ENCODE measurements at regions not wholly inside any gene's neighbourhood (a gene's known extent, or its start where the extent isn't known, plus 50 kb on each side); places are given as distances from the start of the nearest gene placed in this dataset.

GRCh38 chr4:32661229-32661628 lies 1941.1 kb downstream of the PCDH7 start:
- Histone ChIP-seq H3K4me2 (ENCODE audit: insufficient read depth, insufficient read length, low read length) (no peak overlapping the region), H3K14ac (ENCODE audit: insufficient read depth, low read length) (no peak overlapping the region), H3T11ph (ENCODE audit: low read length) (no peak overlapping the region), H3K56ac (ENCODE audit: insufficient read length, low read depth, low read length) (no peak overlapping the region), H3K27me3 (ENCODE audit: insufficient read depth, low read length) (no peaks in the 10 kb centered on the region), H3K9me3 (ENCODE audit: control insufficient read depth, low read depth, low read length) (no peaks in the 10 kb centered on the region), H2BK20ac (ENCODE audit: low read depth, low read length, poor library complexity, severe bottlenecking) (no peak overlapping the region), H2BK120ac (ENCODE audit: low read depth, low read length, poor library complexity, severe bottlenecking) (no peak overlapping the region), H3K9ac (ENCODE audit: extremely low read depth, insufficient read length, low read length) (no peak overlapping the region), H3K18ac (ENCODE audit: insufficient read length, low read depth, low read length) (no peak overlapping the region), H3K79me2 (ENCODE audit: insufficient read depth, low read length) (no peaks in the 10 kb centered on the region), H4K5ac (ENCODE audit: insufficient read length, low read depth, low read length) (no peak overlapping the region), H2BK5ac (ENCODE audit: insufficient read length, low read length) (no peak overlapping the region), H3K4me1 (ENCODE audit: insufficient read depth, low read length) (peaks cover 4% of the 10 kb centered on the region; the same call in 1 of the 2 replicates), H3K79me1 (ENCODE audit: insufficient read depth, low read depth, low read length, poor library complexity, severe bottlenecking) (no peaks in the 10 kb centered on the region), H4K20me1 (ENCODE audit: control insufficient read depth, insufficient read depth, insufficient read length) (no peaks in the 10 kb centered on the region), H4K91ac (ENCODE audit: insufficient read length, low read depth, low read length) (no peak overlapping the region), H2AK5ac (ENCODE audit: insufficient read length, low read length) (no peak overlapping the region), H3K23me2 (ENCODE audit: insufficient read length, low read depth, low read length, poor library complexity, severe bottlenecking) (no peaks in the 10 kb centered on the region), H4K8ac (replicated peaks; ENCODE audit: insufficient read length, low read depth, low read length) (no peak overlapping the region), H2BK12ac (ENCODE audit: insufficient read length, low read depth, low read length) (no peak overlapping the region), H3K4ac (ENCODE audit: low read depth, low read length) (no peak overlapping the region), H2AFZ (ENCODE audit: low read length) (no peak overlapping the region), H2BK15ac (ENCODE audit: low read depth, low read length) (no peak overlapping the region), H3K27ac (ENCODE audit: insufficient read length, low read depth, low read length) (no peak overlapping the region), H3K23ac (ENCODE audit: insufficient read length, low read depth, low read length) (no peak overlapping the region)
- Mint-ChIP-seq H3K4me3 (no peak overlapping the region), H3K36me3 (ENCODE audit: insufficient read depth in 1 of 3, low read depth in 3 of 3) (peaks cover 0 to 3% (median 0%) of the 10 kb centered on the region in 3 experiments; a peak in 2 of 7 replicates), H3K27ac (no peak overlapping the region), H3K27me3 (ENCODE audit: low read depth) (no peaks in the 10 kb centered on the region), H3K9me3 (peaks cover 4 to 7% of the 10 kb centered on the region in 2 experiments; a peak in 4 of 5 replicates), H3K4me1 (peaks cover 14 to 17% of the 10 kb centered on the region in 2 experiments)
- DNase-seq: no peak
- WGBS (ENCODE audit: extremely low coverage, insufficient read length, low lambda C conversion rate): no CpG with 5 or more reads among the region's 3 CpGs
- TF ChIP-seq CTCF (conservative IDR thresholded peaks at IDR 0.05): no peak

All from H9 (cell line).